ENCODE measurements at regions not wholly inside any gene's neighbourhood (a gene's known extent, or its start where the extent isn't known, plus 50 kb on each side); places are given as distances from the start of the nearest gene placed in this dataset.

DNA sequence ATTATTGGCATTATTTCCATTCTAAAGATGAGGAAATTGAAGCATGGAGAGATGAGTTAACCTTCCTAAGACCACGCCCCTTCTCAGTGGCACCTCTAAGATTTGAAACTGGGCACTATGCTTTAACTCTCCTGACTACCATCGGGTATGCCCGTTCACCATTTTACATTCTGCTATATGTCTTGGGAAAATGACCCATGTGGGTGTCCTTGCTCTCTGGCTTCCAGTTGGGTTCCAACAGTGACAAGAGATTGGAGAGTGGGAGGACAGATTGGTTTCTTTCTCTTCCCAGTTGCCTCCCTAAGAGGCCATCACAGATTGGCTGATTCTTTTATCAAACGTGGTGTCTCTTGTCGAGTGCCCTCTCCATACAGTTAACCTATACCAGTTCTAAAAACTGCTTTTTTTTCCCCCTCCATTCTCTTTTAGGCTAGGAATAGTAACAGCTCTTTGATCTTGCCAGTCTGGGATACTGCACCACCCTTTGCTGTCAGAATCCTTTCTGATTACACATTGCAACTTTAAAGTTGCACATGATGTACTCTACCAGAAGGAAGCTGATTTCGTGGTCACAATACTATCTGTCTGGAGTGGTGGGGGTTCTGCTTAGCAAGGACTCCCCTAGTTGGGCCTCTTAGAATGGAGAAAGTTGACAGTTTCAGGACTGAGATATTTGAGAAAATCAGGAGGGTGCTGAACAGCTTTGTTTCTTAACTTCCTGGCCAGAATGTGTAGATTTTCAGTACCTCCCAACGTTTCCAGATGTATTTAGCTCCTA, 88.0 kb upstream of the ELOVL5 start:
- TF ChIP-seq, protein P1, sequence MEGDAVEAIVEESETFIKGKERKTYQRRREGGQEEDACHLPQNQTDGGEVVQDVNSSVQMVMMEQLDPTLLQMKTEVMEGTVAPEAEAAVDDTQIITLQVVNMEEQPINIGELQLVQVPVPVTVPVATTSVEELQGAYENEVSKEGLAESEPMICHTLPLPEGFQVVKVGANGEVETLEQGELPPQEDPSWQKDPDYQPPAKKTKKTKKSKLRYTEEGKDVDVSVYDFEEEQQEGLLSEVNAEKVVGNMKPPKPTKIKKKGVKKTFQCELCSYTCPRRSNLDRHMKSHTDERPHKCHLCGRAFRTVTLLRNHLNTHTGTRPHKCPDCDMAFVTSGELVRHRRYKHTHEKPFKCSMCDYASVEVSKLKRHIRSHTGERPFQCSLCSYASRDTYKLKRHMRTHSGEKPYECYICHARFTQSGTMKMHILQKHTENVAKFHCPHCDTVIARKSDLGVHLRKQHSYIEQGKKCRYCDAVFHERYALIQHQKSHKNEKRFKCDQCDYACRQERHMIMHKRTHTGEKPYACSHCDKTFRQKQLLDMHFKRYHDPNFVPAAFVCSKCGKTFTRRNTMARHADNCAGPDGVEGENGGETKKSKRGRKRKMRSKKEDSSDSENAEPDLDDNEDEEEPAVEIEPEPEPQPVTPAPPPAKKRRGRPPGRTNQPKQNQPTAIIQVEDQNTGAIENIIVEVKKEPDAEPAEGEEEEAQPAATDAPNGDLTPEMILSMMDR (IDR thresholded peaks at IDR 0.05; ENCODE audit: insufficient read depth, low read depth, low read length, missing control alignments), result no peak
- H3K4me3 ChIP-seq (ENCODE audit: low read length), result no peak overlapping the region
- no peak for DNase-seq (ENCODE audit: low read depth)

DNA sequence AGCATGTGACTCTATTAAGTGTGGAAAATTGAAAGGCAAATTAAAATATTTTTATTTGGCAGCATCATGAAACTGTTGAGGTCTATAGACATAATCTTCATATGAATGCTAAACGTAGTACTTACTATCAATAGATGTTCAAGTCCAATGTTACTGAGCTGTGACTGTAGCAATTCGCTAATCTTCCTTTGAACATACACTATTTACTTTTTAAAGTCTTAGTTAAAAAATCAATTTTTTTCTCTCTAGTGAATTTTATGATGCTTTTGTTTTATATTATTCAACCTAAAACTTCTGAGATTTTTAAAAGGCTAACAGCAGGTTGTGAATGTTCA, 85.2 kb upstream of the ELOVL5 start:
- TF ChIP-seq, protein P1 (IDR thresholded peaks at IDR 0.05; ENCODE audit: insufficient read depth, low read depth, low read length, missing control alignments), result no peak
- no peak overlapping the region for H3K4me3 ChIP-seq (ENCODE audit: low read length)
- DNase-seq (ENCODE audit: low read depth), result no peak

DNA sequence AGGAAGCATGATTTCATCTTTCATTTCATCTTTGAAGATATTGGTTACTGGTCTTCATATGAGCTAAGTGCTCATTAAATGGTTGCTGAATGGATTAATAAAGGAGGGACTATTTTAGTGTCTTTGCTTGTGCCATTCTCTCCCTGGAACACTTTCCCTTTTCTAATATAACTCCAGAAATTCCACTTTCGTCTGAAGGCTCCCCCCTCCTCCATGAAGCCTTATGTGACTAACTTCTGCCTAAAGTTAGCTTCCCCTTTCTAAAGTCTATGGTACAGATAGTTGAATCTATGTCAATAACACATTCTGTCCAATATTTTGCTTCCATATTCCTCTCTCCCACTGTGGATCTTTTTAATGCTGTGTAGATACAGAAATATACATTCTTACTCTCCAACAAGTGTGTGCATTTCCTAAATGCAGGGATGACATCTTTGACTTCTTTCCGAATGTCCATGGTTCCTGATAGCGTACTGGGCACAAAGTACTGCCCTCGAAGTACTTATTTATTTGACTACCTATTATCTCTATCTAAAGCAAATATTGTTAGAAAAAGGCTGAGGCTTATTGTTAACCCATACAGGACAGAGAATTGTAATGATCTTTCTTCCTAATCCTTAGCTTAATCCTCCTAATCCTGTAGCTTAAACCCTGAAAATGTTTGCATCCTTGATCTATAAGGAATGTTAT, 84.7 kb upstream of the ELOVL5 start:
- TF ChIP-seq, protein P1 (IDR thresholded peaks at IDR 0.05; ENCODE audit: insufficient read depth, low read depth, low read length, missing control alignments), result no peak
- DNase-seq (ENCODE audit: low read depth), result no peak
- no peak overlapping the region for H3K4me3 ChIP-seq (ENCODE audit: low read length)

DNA sequence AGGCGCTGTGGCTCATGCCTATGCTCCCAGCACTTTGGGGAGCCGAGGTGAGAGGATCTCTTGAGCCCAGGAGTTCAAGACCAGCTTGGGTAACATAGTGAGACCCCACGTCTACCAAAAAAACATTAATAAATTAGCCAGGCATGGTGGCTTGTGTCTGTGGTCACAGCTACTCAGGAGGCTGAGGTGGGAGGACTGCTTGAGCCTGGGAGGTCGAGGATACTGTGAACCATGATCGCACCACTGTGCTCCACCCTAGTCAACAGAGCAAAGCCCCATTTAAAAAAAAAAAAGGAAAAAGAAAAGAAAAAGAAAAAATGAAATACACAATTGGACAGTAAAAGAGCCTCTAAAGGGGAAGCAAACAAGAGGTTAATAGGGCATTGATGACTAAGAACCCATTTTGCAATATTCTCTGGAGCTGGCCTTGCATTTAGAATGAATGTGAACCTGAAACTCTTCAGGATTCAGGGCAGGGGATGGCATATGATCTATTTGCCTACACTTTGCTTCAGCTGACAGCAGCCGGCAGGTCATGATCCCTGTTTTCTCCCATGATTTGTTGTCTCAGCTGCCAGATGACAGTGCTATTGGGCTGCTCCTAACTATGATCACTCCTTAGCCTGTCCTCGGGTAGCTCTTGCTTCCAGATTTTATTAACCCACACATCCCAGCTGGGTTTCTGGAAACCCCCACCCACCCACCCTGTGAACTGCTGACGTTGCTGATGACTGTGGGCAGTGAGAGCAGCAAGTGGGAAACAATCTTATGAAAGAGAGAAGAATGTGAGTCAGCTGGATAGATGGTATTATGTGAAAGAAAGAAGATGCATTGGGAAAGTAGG, 83.8 kb upstream of the ELOVL5 start:
- DNase-seq (ENCODE audit: low read depth), result peak; percentile 60
- TF ChIP-seq, protein P1 (IDR thresholded peaks at IDR 0.05; ENCODE audit: insufficient read depth, low read depth, low read length, missing control alignments), result no peak
- no peak overlapping the region for H3K4me3 ChIP-seq (ENCODE audit: low read length)

DNA sequence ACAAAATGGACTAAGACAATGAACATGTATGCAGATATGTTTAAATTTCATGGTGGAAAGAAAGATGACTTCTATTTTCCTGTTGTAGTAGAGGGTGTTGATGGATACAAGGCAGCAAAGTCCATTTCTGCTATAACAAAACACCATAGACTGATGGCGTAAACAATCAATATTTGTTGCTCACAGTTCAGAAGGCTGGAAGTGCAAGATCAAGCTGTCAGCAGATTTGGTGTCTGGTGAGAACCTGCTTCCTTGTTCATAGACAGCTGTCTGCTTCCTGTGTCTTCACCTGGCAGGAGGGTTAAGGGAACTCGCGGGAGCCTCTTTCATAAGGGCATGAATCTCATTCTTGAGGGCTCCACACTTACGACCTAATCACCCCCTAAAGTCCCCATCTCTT, 83.0 kb upstream of the ELOVL5 start:
- H3K4me3 ChIP-seq (ENCODE audit: low read length), result no peak overlapping the region
- TF ChIP-seq, protein P1 (IDR thresholded peaks at IDR 0.05; ENCODE audit: insufficient read depth, low read depth, low read length, missing control alignments), result no peak
- DNase-seq (ENCODE audit: low read depth), result no peak

DNA sequence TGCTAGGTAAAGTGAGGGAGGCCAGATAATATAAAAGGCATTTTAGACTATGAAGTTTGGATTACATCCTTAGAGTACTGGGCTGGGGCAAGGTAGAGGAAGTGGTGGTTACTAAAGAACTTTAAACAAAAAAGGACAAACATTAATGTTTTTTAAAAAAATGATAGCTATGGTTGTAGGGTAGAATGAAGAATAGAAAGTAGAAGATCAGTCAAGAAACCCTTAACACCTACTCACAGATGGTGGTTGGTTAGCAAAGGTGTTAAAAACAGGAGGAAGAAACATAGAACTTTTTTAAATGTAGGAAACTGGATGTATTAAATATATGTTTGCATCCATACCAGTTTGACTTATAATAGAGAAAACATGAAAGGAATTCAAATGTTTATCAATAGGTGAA, 80.7 kb upstream of the ELOVL5 start:
- H3K4me3 ChIP-seq (ENCODE audit: low read length), result no peak overlapping the region
- TF ChIP-seq, protein P1 (IDR thresholded peaks at IDR 0.05; ENCODE audit: insufficient read depth, low read depth, low read length, missing control alignments), result no peak
- DNase-seq (ENCODE audit: low read depth), result no peak

All from epithelial cell of esophagus (primary cell).